Brain microvascular endothelial cell (primary cell): ENCODE measurements at regions not wholly inside any gene's neighbourhood (a gene's known extent, or its start where the extent isn't known, plus 50 kb on each side); places are given as distances from the start of the nearest gene placed in this dataset.

ENCODE experiments used
- DNase-seq: peaks from one replicate; pipeline ENCODE4 v3.0.0-alpha.2; 2020
- H3K27ac ChIP-seq: fragments of 250-450 bp; sonication (Bioruptor Pico); 2 replicates; pipeline ENCODE4 v1.5.1; 2020; ENCODE audit warnings: mild to moderate bottlenecking, moderate library complexity
- H3K27me3 ChIP-seq: fragments of 250-450 bp; sonication (Bioruptor Pico); replicated peaks from 2 replicates; pipeline ENCODE4 v1.5.1; 2020; ENCODE audit warnings: mild to moderate bottlenecking
- H3K36me3 ChIP-seq: fragments of 250-450 bp; sonication (Bioruptor Pico); replicated peaks from 2 replicates; pipeline ENCODE4 v1.5.1; 2020; ENCODE audit warnings: mild to moderate bottlenecking
- H3K4me3 ChIP-seq: 2 replicates; pipeline ENCODE4 v1.5.1; 2011; ENCODE audit warnings: low read depth, mild to moderate bottlenecking, control low read depth, low read length, moderate library complexity
- in situ Hi-C: cut with HindIII; loops from 2 replicates; pipeline ENCODE4 v1.10.0; 2017; ENCODE audit warnings: low sequenced_read_pairs, low pct_ligation_motif_present
- TF ChIP-seq, protein P1 (sequence below): IDR thresholded peaks from 2 replicates; pipeline ENCODE4 v1.5.1; 2011; ENCODE audit warnings: low read depth, mild to moderate bottlenecking, moderate library complexity, low read length, control low read depth, inconsistent platforms; ENCODE audit errors: missing control alignments

DNA sequence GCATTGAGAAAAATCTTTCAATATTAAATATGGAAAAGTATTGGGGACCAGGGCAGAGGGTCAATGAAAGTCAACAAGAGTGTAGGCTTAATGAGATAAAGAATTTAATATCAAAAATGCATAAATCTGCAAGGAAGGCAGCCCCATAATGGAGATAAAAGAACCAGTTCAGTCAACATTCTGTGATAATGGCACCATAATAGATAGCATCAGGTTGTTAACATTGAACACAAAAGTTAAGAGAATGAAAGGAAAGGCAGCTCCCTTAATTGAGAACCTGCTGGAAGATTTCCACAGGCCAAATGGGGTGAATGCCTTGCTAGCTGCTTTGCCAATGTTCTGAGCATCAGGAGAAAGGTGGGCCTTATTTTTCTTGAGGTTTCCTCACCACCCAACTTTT, 60.4 kb upstream of the TMEM33 start:
- DNase-seq, result no peak
- H3K4me3 ChIP-seq, result no peak overlapping the region
- in situ Hi-C loops, result no loop called here
- peaks cover 88% of the 10 kb centered on the region for H3K27me3 ChIP-seq
- no peak overlapping the region for H3K27ac ChIP-seq
- TF ChIP-seq, protein P1, sequence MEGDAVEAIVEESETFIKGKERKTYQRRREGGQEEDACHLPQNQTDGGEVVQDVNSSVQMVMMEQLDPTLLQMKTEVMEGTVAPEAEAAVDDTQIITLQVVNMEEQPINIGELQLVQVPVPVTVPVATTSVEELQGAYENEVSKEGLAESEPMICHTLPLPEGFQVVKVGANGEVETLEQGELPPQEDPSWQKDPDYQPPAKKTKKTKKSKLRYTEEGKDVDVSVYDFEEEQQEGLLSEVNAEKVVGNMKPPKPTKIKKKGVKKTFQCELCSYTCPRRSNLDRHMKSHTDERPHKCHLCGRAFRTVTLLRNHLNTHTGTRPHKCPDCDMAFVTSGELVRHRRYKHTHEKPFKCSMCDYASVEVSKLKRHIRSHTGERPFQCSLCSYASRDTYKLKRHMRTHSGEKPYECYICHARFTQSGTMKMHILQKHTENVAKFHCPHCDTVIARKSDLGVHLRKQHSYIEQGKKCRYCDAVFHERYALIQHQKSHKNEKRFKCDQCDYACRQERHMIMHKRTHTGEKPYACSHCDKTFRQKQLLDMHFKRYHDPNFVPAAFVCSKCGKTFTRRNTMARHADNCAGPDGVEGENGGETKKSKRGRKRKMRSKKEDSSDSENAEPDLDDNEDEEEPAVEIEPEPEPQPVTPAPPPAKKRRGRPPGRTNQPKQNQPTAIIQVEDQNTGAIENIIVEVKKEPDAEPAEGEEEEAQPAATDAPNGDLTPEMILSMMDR, result no peak
- no peaks in the 10 kb centered on the region for H3K36me3 ChIP-seq

GRCh38 chr4:41874398-41874797, 60.8 kb upstream of the TMEM33 start:
- in situ Hi-C loops, result no loop called here
- Histone ChIP-seq H3K36me3 (no peaks in the 10 kb centered on the region), H3K4me3 (no peak overlapping the region), H3K27ac (no peak overlapping the region), H3K27me3 (peaks cover 85% of the 10 kb centered on the region)
- TF ChIP-seq, protein P1, result no peak
- DNase-seq, result no peak

DNA sequence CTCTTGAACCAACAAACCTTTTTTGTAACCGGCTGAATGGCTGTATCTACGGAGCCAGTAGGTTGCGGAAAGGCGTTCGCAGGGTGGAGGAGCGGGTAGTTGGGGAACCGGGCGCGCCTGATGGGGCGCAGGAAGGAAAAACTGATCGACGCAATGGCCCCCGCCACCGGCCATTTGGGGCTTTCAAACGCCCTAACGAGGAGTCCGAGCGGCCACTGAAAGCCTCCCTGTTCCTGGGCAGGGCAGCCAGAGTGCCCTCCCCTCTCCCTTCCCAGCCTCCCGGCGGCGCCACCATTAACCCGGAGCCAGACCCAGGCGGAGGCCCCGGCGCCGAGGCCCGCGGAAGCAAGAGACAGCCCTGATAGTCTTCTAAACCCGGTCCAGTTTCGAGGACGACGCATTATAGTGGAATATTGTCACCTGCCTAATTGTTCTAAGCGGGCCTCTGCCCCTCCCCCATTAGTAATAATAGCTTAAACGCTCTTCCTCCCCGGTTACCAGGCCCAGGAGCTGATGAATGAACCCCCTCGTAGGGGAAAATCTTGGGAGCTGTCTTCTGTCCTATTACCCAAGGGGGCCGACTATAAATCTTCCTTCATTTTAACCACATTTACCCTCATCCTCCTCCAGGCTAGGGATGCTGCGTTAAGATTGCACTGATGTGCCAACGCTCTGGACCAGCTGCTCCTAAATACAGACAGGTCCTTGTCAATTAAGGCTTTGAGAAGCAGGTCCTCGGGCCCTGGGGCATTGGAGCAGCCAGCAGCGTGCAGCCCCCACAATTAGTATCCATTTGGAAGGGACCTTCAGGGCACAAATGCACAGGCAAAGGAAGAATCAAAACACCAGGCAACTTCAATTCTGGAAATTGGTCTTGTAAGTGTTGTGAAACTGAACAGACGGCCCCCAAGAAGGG, 61.6 kb upstream of the TMEM33 start:
- Histone ChIP-seq H3K36me3 (no peaks in the 10 kb centered on the region), H3K4me3 (no peak overlapping the region), H3K27me3 (peaks cover 83% of the 10 kb centered on the region), H3K27ac (no peak overlapping the region)
- TF ChIP-seq, protein P1, result no peak
- no peak for DNase-seq
- in situ Hi-C loops, result no loop called here

- peaks cover 76% of the 10 kb centered on the region for H3K27me3 ChIP-seq
- H3K36me3 ChIP-seq, result no peaks in the 10 kb centered on the region
- no peak overlapping the region for H3K27ac ChIP-seq
- no peak overlapping the region for H3K4me3 ChIP-seq
- TF ChIP-seq, protein P1, result no peak
- in situ Hi-C loops, result no loop called here
- no peak for DNase-seq
These were observed 65.2 kb upstream of the TMEM33 start for GRCh38 chr4:41870035-41870434.

GRCh38 chr4:41866799-41867677, 68.2 kb upstream of the TMEM33 start:
- TF ChIP-seq, protein P1, result no peak
- Histone ChIP-seq H3K4me3 (no peak overlapping the region), H3K27ac (no peak overlapping the region), H3K27me3 (peaks cover 62% of the 10 kb centered on the region), H3K36me3 (no peaks in the 10 kb centered on the region)
- in situ Hi-C loops, result no loop called here
- no peak for DNase-seq
